IMR-90 (cell line): ENCODE measurements at regions not wholly inside any gene's neighbourhood (a gene's known extent, or its start where the extent isn't known, plus 50 kb on each side); places are given as distances from the start of the nearest gene placed in this dataset.

Experiments used
- ATAC-seq: fragments of 200-7000 bp; cut with Tn5 transposase; 2 replicates; pipeline ENCODE4 v1.9.1; 2020; ENCODE audit warnings: low read depth, mild to moderate bottlenecking, moderate library complexity
- BruUV-seq: library from RNA; stranded (reverse); fragments of 400-500 nt; replicated peaks from 2 replicates; lab custom pipeline; 2021; lab: Mats Ljungman, UMichigan
- CTCF ChIA-PET: fragments of 300-600 bp; formaldehyde crosslinking; extraction: SDS; loops from one replicate; lab custom pipeline; 2021; ENCODE audit warnings: antibody characterized with exemption; lab: Yijun Ruan, JAX
- POLR2A ChIA-PET: fragments of 300-600 bp; sonication (Branson Sonifier 250); formaldehyde crosslinking; loops from one replicate; lab custom pipeline; 2022; ENCODE audit warnings: antibody characterized with exemption; ENCODE audit not compliant: unreplicated experiment; lab: Charles Lee
- DNase-seq: peaks from one replicate; pipeline ENCODE4 v3.0.0; 2013
- H2AFZ ChIP-seq: replicated peaks from 2 replicates; pipeline ENCODE3; 2013; ENCODE audit warnings: low read length, mild to moderate bottlenecking; ENCODE audit not compliant: poor library complexity
- H2AK5ac ChIP-seq: 2 replicates; pipeline ENCODE4 v1.6.1; 2013; ENCODE audit warnings: low read depth, low read length, inconsistent platforms
- H2AK9ac ChIP-seq: replicated peaks from 2 replicates; pipeline ENCODE3; 2013; ENCODE audit warnings: mild to moderate bottlenecking, low read depth, low read length, moderate library complexity; ENCODE audit not compliant: poor library complexity
- H2BK120ac ChIP-seq: 2 replicates; pipeline ENCODE4 v1.6.1; 2013; ENCODE audit warnings: low read depth, low read length, inconsistent platforms
- H2BK15ac ChIP-seq: 3 replicates; pipeline ENCODE4 v1.6.1; 2013; ENCODE audit warnings: low read depth, low read length, inconsistent platforms
- H2BK20ac ChIP-seq: 2 replicates; pipeline ENCODE4 v1.6.1; 2013; ENCODE audit warnings: low read depth, mild to moderate bottlenecking, inconsistent platforms, low read length, moderate library complexity
- H2BK5ac ChIP-seq: 2 replicates; pipeline ENCODE4 v1.6.1; 2013; ENCODE audit warnings: mild to moderate bottlenecking, low read depth, low read length, inconsistent platforms; ENCODE audit not compliant: poor library complexity, severe bottlenecking
- H3K14ac ChIP-seq: replicated peaks from 2 replicates; pipeline ENCODE4 v1.6.1; 2013; ENCODE audit warnings: low read depth, low read length, inconsistent platforms
- H3K18ac ChIP-seq: 2 replicates; pipeline ENCODE4 v1.6.1; 2013; ENCODE audit warnings: low read depth, low read length, control low read depth
- H3K23ac ChIP-seq: 2 replicates; pipeline ENCODE4 v1.6.1; 2013; ENCODE audit warnings: low read depth, low read length, inconsistent platforms
- H3K27ac ChIP-seq: 2 replicates; pipeline ENCODE4 v1.5.1; 2013; ENCODE audit warnings: mild to moderate bottlenecking, control low read depth, low read length; ENCODE audit not compliant: insufficient read depth
- H3K27me3 ChIP-seq: 2 replicates; pipeline ENCODE4 v1.6.1; 2013; ENCODE audit warnings: low read length; ENCODE audit not compliant: control insufficient read depth, insufficient read depth
- H3K36me3 ChIP-seq: 2 replicates; pipeline ENCODE4 v1.6.1; 2013; ENCODE audit warnings: low read length, mixed read lengths; ENCODE audit not compliant: control insufficient read depth, insufficient read depth
- H3K4ac ChIP-seq: 2 replicates; pipeline ENCODE4 v1.6.1; 2013; ENCODE audit warnings: low read depth, low read length, inconsistent platforms
- H3K4me1 ChIP-seq: 2 replicates; pipeline ENCODE4 v1.6.1; 2013; ENCODE audit warnings: low read length, mixed read lengths; ENCODE audit not compliant: control insufficient read depth, insufficient read depth
- H3K4me2 ChIP-seq: 2 replicates; pipeline ENCODE4 v1.6.1; 2013; ENCODE audit warnings: low read depth, mild to moderate bottlenecking, control low read depth, low read length, moderate library complexity
- H3K4me3 ChIP-seq: 2 replicates; pipeline ENCODE4 v1.5.1; 2013; ENCODE audit warnings: low read depth, mild to moderate bottlenecking, control low read depth, low read length, moderate library complexity; ENCODE audit not compliant: insufficient read depth
- H3K56ac ChIP-seq: 2 replicates; pipeline ENCODE4 v1.6.1; 2013; ENCODE audit warnings: low read length, inconsistent platforms; ENCODE audit not compliant: insufficient read depth; ENCODE audit errors: extremely low read depth
- H3K79me1 ChIP-seq, 2 experiments: 2 replicates each; pipeline ENCODE4 v1.6.1; 2013; ENCODE audit warnings: low read length in 2 of 2, inconsistent platforms in 1 of 2, low read depth in 1 of 2
- H3K9ac ChIP-seq: 2 replicates; pipeline ENCODE4 v1.6.1; 2013; ENCODE audit warnings: low read depth, low read length, control low read depth
- H3K9me1 ChIP-seq: 2 replicates; pipeline ENCODE4 v1.6.1; 2013; ENCODE audit warnings: low read length, inconsistent platforms; ENCODE audit not compliant: insufficient read depth
- H3K9me3 ChIP-seq: 2 replicates; pipeline ENCODE4 v1.6.1; 2013; ENCODE audit warnings: low read length; ENCODE audit not compliant: control insufficient read depth, insufficient read depth
- H4K20me1 ChIP-seq: 2 replicates; pipeline ENCODE4 v1.6.1; 2013; ENCODE audit warnings: low read length, inconsistent platforms; ENCODE audit not compliant: insufficient read depth
- H4K5ac ChIP-seq: 2 replicates; pipeline ENCODE4 v1.6.1; 2013; ENCODE audit warnings: mild to moderate bottlenecking, low read depth, low read length, control low read depth
- H4K8ac ChIP-seq, 2 experiments: 2 replicates each; pipeline ENCODE4 v1.6.1; 2013; ENCODE audit warnings: low read depth in 2 of 2, low read length in 2 of 2, control low read depth in 1 of 2, inconsistent platforms in 1 of 2
- H4K91ac ChIP-seq: 2 replicates; pipeline ENCODE4 v1.6.1; 2013; ENCODE audit warnings: low read depth, low read length, inconsistent platforms; ENCODE audit not compliant: insufficient read depth
- BHLHE40 ChIP-seq: fragments of 150-350 bp; IDR thresholded peaks from 2 replicates; pipeline ENCODE4 v1.6.1; 2016; ENCODE audit warnings: mild to moderate bottlenecking, low read depth, low read length
- CHD1 ChIP-seq: IDR thresholded peaks from 2 replicates; pipeline ENCODE4 v1.6.1; 2012; ENCODE audit warnings: low read depth, low read length, improper control_type of control experiment
- CTCF ChIP-seq: conservative IDR thresholded peaks from 2 replicates; pipeline ENCODE4 v1.5.1; 2012; ENCODE audit warnings: mild to moderate bottlenecking, low read depth, low read length, improper control_type of control experiment
- ELK1 ChIP-seq: fragments of 150-350 bp; IDR thresholded peaks from 2 replicates; pipeline ENCODE4 v1.6.1; 2016; ENCODE audit warnings: low read depth, mild to moderate bottlenecking, low read length, moderate library complexity, borderline replicate concordance
- MAFK ChIP-seq: IDR thresholded peaks from 2 replicates; pipeline ENCODE4 v1.6.1; 2012; ENCODE audit warnings: low read depth, low read length, improper control_type of control experiment
- MAZ ChIP-seq: IDR thresholded peaks from 2 replicates; pipeline ENCODE4 v1.6.1; 2012; ENCODE audit warnings: low read depth, mild to moderate bottlenecking, low read length, improper control_type of control experiment, moderate library complexity, borderline replicate concordance
- MXI1 ChIP-seq: IDR thresholded peaks from 2 replicates; pipeline ENCODE4 v1.6.1; 2012; ENCODE audit warnings: low read depth, mild to moderate bottlenecking, low read length, moderate library complexity, borderline replicate concordance
- POLR2A ChIP-seq: IDR thresholded peaks from 2 replicates; pipeline ENCODE4 v1.6.1; 2012; ENCODE audit warnings: mild to moderate bottlenecking, low read depth, low read length
- RAD21 ChIP-seq: IDR thresholded peaks from 2 replicates; pipeline ENCODE4 v1.6.1; 2012; ENCODE audit warnings: low read length, improper control_type of control experiment
- RCOR1 ChIP-seq: IDR thresholded peaks from 2 replicates; pipeline ENCODE4 v1.6.1; 2012; ENCODE audit warnings: mild to moderate bottlenecking, low read length, improper control_type of control experiment; ENCODE audit not compliant: insufficient replicate concordance
- RFX5 ChIP-seq: IDR thresholded peaks from 2 replicates; pipeline ENCODE4 v1.8.0; 2012; ENCODE audit warnings: low read depth, mild to moderate bottlenecking, low read length, moderate library complexity
- WGBS, 2 experiments: methylation state at CpG; one replicate each; pipeline versions ENCODE4 v1.1.5 to v1.1.7; 2013; ENCODE audit warnings: missing lambda C conversion rate in 2 of 2; ENCODE audit not compliant: insufficient read length in 1 of 2; ENCODE audit errors: extremely low coverage in 2 of 2; 5-methylcytosine and 5-hydroxymethylcytosine counted together
- dilution Hi-C: fragments of 300-500 bp; cut with HindIII; formaldehyde crosslinking; loops from one replicate; pipeline ENCODE4 v1.14.3; 2018; ENCODE audit warnings: low sequenced_read_pairs; ENCODE audit not compliant: unreplicated experiment
- in situ Hi-C: fragments of 300-500 bp; cut with MboI; formaldehyde crosslinking; loops from 3 replicates; pipeline ENCODE4 v1.14.3; 2019; ENCODE audit warnings: low sequenced_read_pairs, inconsistent platforms, mixed read lengths
- intact Hi-C: fragments of 100-400 bp; cut with micrococcal nuclease; formaldehyde crosslinking; loops from 2 replicates; pipeline ENCODE4 v1.10.0; 2022

GRCh38 chr11:32015427-32015826, 75.4 kb upstream of the RCN1 start:
- no peak overlapping the region for H3K27ac ChIP-seq
- no CpG with 5 or more reads among the region's 4 CpGs for WGBS, 2 experiments

More at GRCh38 chr11:32015427-32015826, 75.4 kb upstream of the RCN1 start:
- H2BK20ac ChIP-seq, result no peak overlapping the region
- no peak overlapping the region for H2BK120ac ChIP-seq
- TF ChIP-seq MXI1, result no peak
- no peak for TF ChIP-seq MAFK
- no peak for TF ChIP-seq BHLHE40
- no peak for TF ChIP-seq RCOR1
- no peak for TF ChIP-seq RFX5
- TF ChIP-seq POLR2A, result no peak
- TF ChIP-seq CHD1, result no peak
- no peak for TF ChIP-seq MAZ
- TF ChIP-seq ELK1, result no peak
- TF ChIP-seq CTCF, result no peak
- TF ChIP-seq RAD21, result no peak
- no peak overlapping the region for H3K18ac ChIP-seq
- intact Hi-C loops (no loop called here), dilution Hi-C loops (no loop called here), in situ Hi-C loops (no loop called here)
- no peak overlapping the region for H4K5ac ChIP-seq
- H3K14ac ChIP-seq, result no peak overlapping the region
- no TSS peak for BruUV-seq
- no peak overlapping the region for H2AFZ ChIP-seq
- H4K8ac ChIP-seq, result no peak overlapping the region
- no peak for ATAC-seq
- no peak for DNase-seq
- no peaks in the 10 kb centered on the region for H3K79me1 ChIP-seq
- H3K4ac ChIP-seq, result no peak overlapping the region
- no peak overlapping the region for H3K23ac ChIP-seq
- H3K4me2 ChIP-seq, result no peak overlapping the region
- no peak overlapping the region for H2AK9ac ChIP-seq
- no peak overlapping the region for H3K56ac ChIP-seq
- H4K20me1 ChIP-seq, result no peaks in the 10 kb centered on the region
- H3K4me3 ChIP-seq, result no peak overlapping the region
- POLR2A ChIA-PET, result no interaction called here
- H2AK5ac ChIP-seq, result no peak overlapping the region
- H3K9me1 ChIP-seq, result no peaks in the 10 kb centered on the region; the same call in 1 of the 2 replicates
- CTCF ChIA-PET, result interaction anchor here (1.1 kb wide), 2 partner anchors 10 to 161 kb away, joined by 4 to 6 read pairs; no protein-coding TSS in a partner anchor
- H4K91ac ChIP-seq, result no peak overlapping the region
- no peaks in the 10 kb centered on the region for H3K36me3 ChIP-seq
- no peak overlapping the region for H2BK5ac ChIP-seq
- no peak overlapping the region for H3K9ac ChIP-seq
- H3K27me3 ChIP-seq, result peaks cover 46% of the 10 kb centered on the region
- H3K9me3 ChIP-seq, result no peaks in the 10 kb centered on the region
- H2BK15ac ChIP-seq, result no peak overlapping the region
- no peaks in the 10 kb centered on the region for H3K4me1 ChIP-seq
